ENCODE measurements at regions not wholly inside any gene's neighbourhood (a gene's known extent, or its start where the extent isn't known, plus 50 kb on each side); places are given as distances from the start of the nearest gene placed in this dataset.

DNA sequence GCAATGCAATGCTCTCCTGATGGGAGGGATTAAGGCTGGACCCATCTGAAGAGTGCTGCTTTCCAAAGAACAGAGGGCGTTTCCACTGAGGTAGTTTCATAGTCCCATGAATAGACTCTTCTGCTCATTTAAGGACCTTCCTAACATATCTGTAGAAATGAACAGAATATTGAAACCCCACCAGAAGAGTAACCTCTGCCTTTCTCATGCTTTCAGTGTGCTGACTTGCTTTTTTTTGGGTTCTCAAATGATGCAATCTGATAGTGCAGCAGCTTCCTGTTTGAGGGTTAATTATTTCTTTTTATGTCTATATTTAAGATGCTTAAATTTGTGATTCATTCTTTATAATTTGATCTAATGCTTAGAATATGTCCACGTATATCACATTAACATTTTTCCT lies 82.2 kb downstream of the GATA3 start:
- no peak for TF ChIP-seq POLR2A (IDR thresholded peaks at IDR 0.05; ENCODE audit: low read length)
- no peak for TF ChIP-seq GATA1 (IDR thresholded peaks at IDR 0.05; ENCODE audit: low read depth, low read length)
